ENCODE measurements at regions not wholly inside any gene's neighbourhood (a gene's known extent, or its start where the extent isn't known, plus 50 kb on each side); places are given as distances from the start of the nearest gene placed in this dataset.
A peak's percentile ranks its signal among the peaks of the same experiment; 100 is the strongest.
"Not testable (repeated sequence)": the region's sequence is repeated elsewhere in the genome, so short reads cannot be mapped to it uniquely, and the experiment has no call there.

- Mint-ChIP-seq H3K27ac (ENCODE audit: unreplicated experiment) (no peak overlapping the region), H3K4me3 (no peak overlapping the region), H3K36me3 (ENCODE audit: low read depth) (peaks cover 13% of the 10 kb centered on the region), H3K9me3 (peaks cover 3% of the 10 kb centered on the region), H3K27me3 (ENCODE audit: low read depth) (no peaks in the 10 kb centered on the region), H3K4me1 (peaks cover 38% of the 10 kb centered on the region)
- DNase-seq (ENCODE audit: low read depth, low spot score): peak; percentile 64
- TF ChIP-seq CTCF (conservative IDR thresholded peaks at IDR 0.05): peak; percentile 72
These were observed 70.2 kb upstream of the SH3BP4 start for GRCh38 chr2:234881413-234882241.

GRCh38 chr2:234880551-234881211, 71.1 kb upstream of the SH3BP4 start:
- peaks cover 6% of the 10 kb centered on the region for H3K9me3 Mint-ChIP-seq
- peaks cover 31% of the 10 kb centered on the region for H3K4me1 Mint-ChIP-seq
- TF ChIP-seq CTCF (conservative IDR thresholded peaks at IDR 0.05): no peak
- no peak for DNase-seq (ENCODE audit: low read depth, low spot score)
- no peak overlapping the region for H3K27ac Mint-ChIP-seq (ENCODE audit: unreplicated experiment)
- peaks cover 16% of the 10 kb centered on the region for H3K36me3 Mint-ChIP-seq (ENCODE audit: low read depth)
- H3K4me3 Mint-ChIP-seq: no peak overlapping the region
- H3K27me3 Mint-ChIP-seq (ENCODE audit: low read depth): no peaks in the 10 kb centered on the region

- Mint-ChIP-seq H3K4me1 (peaks cover 23% of the 10 kb centered on the region), H3K27me3 (ENCODE audit: low read depth) (no peaks in the 10 kb centered on the region), H3K4me3 (no peak overlapping the region), H3K36me3 (ENCODE audit: low read depth) (peaks cover 14% of the 10 kb centered on the region), H3K27ac (ENCODE audit: unreplicated experiment) (no peak overlapping the region), H3K9me3 (peaks cover 6% of the 10 kb centered on the region)
- TF ChIP-seq CTCF (conservative IDR thresholded peaks at IDR 0.05): no peak
- no peak for DNase-seq (ENCODE audit: low read depth, low spot score)
These were observed 72.0 kb upstream of the SH3BP4 start for GRCh38 chr2:234879671-234880455.

- not testable (repeated sequence) for H3K9me3 Mint-ChIP-seq; H3K27me3 Mint-ChIP-seq (ENCODE audit: low read depth); H3K27ac Mint-ChIP-seq (ENCODE audit: unreplicated experiment); H3K4me3 Mint-ChIP-seq; DNase-seq (ENCODE audit: low read depth, low spot score)
- Mint-ChIP-seq H3K4me1 (peaks cover 16% of the 10 kb centered on the region), H3K36me3 (ENCODE audit: low read depth) (peaks cover 18% of the 10 kb centered on the region)
These were observed 75.2 kb upstream of the SH3BP4 start for GRCh38 chr2:234876621-234877020.

GRCh38 chr2:234874347-234875046, 77.3 kb upstream of the SH3BP4 start:
- Mint-ChIP-seq H3K36me3 (ENCODE audit: low read depth) (peaks cover 18% of the 10 kb centered on the region), H3K4me1 (peaks cover 17% of the 10 kb centered on the region), H3K27me3 (ENCODE audit: low read depth) (no peaks in the 10 kb centered on the region), H3K4me3 (no peak overlapping the region), H3K9me3 (peaks cover 6% of the 10 kb centered on the region), H3K27ac (ENCODE audit: unreplicated experiment) (no peak overlapping the region)
- no peak for DNase-seq (ENCODE audit: low read depth, low spot score)
- no peak for TF ChIP-seq CTCF (conservative IDR thresholded peaks at IDR 0.05)

Measured in neural crest cell (in vitro differentiated cells).